Astrocyte (in vitro differentiated cells and primary cell): ENCODE measurements at regions not wholly inside any gene's neighbourhood (a gene's known extent, or its start where the extent isn't known, plus 50 kb on each side); places are given as distances from the start of the nearest gene placed in this dataset.

Experiments used
- DNase-seq: peaks from one replicate; pipeline ENCODE4 v3.0.0-alpha.2; 2010; ENCODE audit warnings: low read depth
- FAIRE-seq: peaks from 2 replicates; lab custom pipeline; 2011; peaks lifted over from hg19 to GRCh38; lab: Jason Lieb, UNC
- H2AFZ ChIP-seq: 2 replicates; pipeline ENCODE4 v1.6.0; 2012; ENCODE audit warnings: low read depth, low read length, inconsistent platforms
- H3K27ac ChIP-seq: 2 replicates; pipeline ENCODE4 v1.5.1; 2011; ENCODE audit warnings: low read depth, low read length, inconsistent platforms
- H3K27me3 ChIP-seq: 2 replicates; pipeline ENCODE4 v1.6.0; 2011; ENCODE audit warnings: low read length, inconsistent platforms; ENCODE audit not compliant: insufficient read depth
- H3K36me3 ChIP-seq: 2 replicates; pipeline ENCODE4 v1.5.1; 2011; ENCODE audit warnings: low read length, inconsistent platforms; ENCODE audit not compliant: insufficient read depth
- H3K4me1 ChIP-seq: 2 replicates; pipeline ENCODE4 v1.5.1; 2011; ENCODE audit warnings: low read length, inconsistent platforms; ENCODE audit not compliant: insufficient read depth
- H3K4me2 ChIP-seq: 2 replicates; pipeline ENCODE4 v1.6.0; 2012; ENCODE audit warnings: low read length, inconsistent platforms
- H3K4me3 ChIP-seq: 2 replicates; pipeline ENCODE4 v1.5.1; 2011; ENCODE audit warnings: low read depth, mild to moderate bottlenecking, low read length, inconsistent platforms; ENCODE audit not compliant: insufficient read depth
- H3K79me2 ChIP-seq: 2 replicates; pipeline ENCODE4 v1.6.0; 2012; ENCODE audit warnings: mild to moderate bottlenecking, low read length, inconsistent platforms; ENCODE audit not compliant: insufficient read depth
- H3K9ac ChIP-seq: 2 replicates; pipeline ENCODE4 v1.6.0; 2012; ENCODE audit warnings: mild to moderate bottlenecking, low read length, inconsistent platforms
- H3K9me3 ChIP-seq: 2 replicates; pipeline ENCODE4 v1.5.1; 2012; ENCODE audit warnings: low read depth, mild to moderate bottlenecking, low read length, inconsistent platforms; ENCODE audit not compliant: insufficient read depth
- H4K20me1 ChIP-seq: 2 replicates; pipeline ENCODE4 v1.6.0; 2012; ENCODE audit warnings: low read length, inconsistent platforms; ENCODE audit not compliant: insufficient read depth
- H3K27ac Mint-ChIP-seq: one replicate; pipeline ENCODE4 v1.8.0; 2021; ENCODE audit warnings: mild to moderate bottlenecking, mixed read lengths; ENCODE audit not compliant: unreplicated experiment
- H3K27me3 Mint-ChIP-seq: one replicate; pipeline ENCODE4 v1.8.0; 2021; ENCODE audit warnings: low read depth, mixed read lengths; ENCODE audit not compliant: unreplicated experiment
- H3K36me3 Mint-ChIP-seq: one replicate; pipeline ENCODE4 v1.8.0; 2021; ENCODE audit warnings: low read depth, mixed read lengths; ENCODE audit not compliant: unreplicated experiment
- H3K4me1 Mint-ChIP-seq: one replicate; pipeline ENCODE4 v1.8.0; 2021; ENCODE audit warnings: low read depth, mixed read lengths; ENCODE audit not compliant: unreplicated experiment
- H3K4me3 Mint-ChIP-seq: one replicate; pipeline ENCODE4 v1.8.0; 2021; ENCODE audit warnings: mild to moderate bottlenecking, moderate library complexity, mixed read lengths; ENCODE audit not compliant: unreplicated experiment
- H3K9me3 Mint-ChIP-seq: one replicate; pipeline ENCODE4 v1.8.0; 2021; ENCODE audit warnings: mild to moderate bottlenecking, mixed read lengths; ENCODE audit not compliant: unreplicated experiment
- EZH2 ChIP-seq: IDR thresholded peaks from 2 replicates; pipeline ENCODE4 v1.6.1; 2012; ENCODE audit warnings: mild to moderate bottlenecking, low read length, inconsistent platforms; ENCODE audit not compliant: insufficient read depth
- TF ChIP-seq, protein P1 (sequence below): IDR thresholded peaks from 2 replicates; pipeline ENCODE4 v1.5.1; 2011; ENCODE audit warnings: low read depth, mild to moderate bottlenecking, inconsistent platforms, low read length, moderate library complexity; ENCODE audit not compliant: insufficient read depth

DNA sequence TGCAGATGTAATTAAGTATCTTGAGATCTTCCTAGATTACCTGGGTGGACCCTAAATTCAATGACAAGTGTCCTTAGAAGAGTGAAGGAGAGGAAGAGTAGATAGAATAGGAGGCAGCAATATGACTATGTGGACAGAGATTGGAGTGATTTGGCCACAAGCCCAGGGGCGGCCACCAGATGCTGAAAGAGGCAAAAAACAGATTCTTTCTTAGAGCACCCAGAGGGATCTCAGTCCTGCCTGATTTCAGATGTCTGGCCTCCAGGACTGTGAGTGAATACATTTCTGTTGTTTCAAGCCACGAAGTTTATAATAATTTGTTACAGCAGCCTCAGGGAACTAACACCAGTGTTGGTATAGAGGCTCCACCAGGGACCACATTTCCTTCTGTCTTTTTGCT, 67.3 kb downstream of the DACT1 start:
- no peak overlapping the region for H3K4me3 ChIP-seq
- Mint-ChIP-seq H3K4me1 (peaks cover 6% of the 10 kb centered on the region), H3K4me3 (no peak overlapping the region), H3K9me3 (no peaks in the 10 kb centered on the region), H3K27ac (no peak overlapping the region), H3K36me3 (no peaks in the 10 kb centered on the region), H3K27me3 (no peaks in the 10 kb centered on the region)
- H3K27ac ChIP-seq = no peak overlapping the region
- H3K9ac ChIP-seq = no peak overlapping the region
- TF ChIP-seq, protein P1, sequence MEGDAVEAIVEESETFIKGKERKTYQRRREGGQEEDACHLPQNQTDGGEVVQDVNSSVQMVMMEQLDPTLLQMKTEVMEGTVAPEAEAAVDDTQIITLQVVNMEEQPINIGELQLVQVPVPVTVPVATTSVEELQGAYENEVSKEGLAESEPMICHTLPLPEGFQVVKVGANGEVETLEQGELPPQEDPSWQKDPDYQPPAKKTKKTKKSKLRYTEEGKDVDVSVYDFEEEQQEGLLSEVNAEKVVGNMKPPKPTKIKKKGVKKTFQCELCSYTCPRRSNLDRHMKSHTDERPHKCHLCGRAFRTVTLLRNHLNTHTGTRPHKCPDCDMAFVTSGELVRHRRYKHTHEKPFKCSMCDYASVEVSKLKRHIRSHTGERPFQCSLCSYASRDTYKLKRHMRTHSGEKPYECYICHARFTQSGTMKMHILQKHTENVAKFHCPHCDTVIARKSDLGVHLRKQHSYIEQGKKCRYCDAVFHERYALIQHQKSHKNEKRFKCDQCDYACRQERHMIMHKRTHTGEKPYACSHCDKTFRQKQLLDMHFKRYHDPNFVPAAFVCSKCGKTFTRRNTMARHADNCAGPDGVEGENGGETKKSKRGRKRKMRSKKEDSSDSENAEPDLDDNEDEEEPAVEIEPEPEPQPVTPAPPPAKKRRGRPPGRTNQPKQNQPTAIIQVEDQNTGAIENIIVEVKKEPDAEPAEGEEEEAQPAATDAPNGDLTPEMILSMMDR = no peak
- TF ChIP-seq EZH2 = no peak
- no peaks in the 10 kb centered on the region for H3K4me1 ChIP-seq
- FAIRE-seq (no peak), DNase-seq (no peak)
- H3K79me2 ChIP-seq = no peaks in the 10 kb centered on the region
- H2AFZ ChIP-seq = no peak overlapping the region
- H3K36me3 ChIP-seq = no peaks in the 10 kb centered on the region
- no peaks in the 10 kb centered on the region for H4K20me1 ChIP-seq
- H3K27me3 ChIP-seq = no peaks in the 10 kb centered on the region
- H3K9me3 ChIP-seq = no peaks in the 10 kb centered on the region
- H3K4me2 ChIP-seq = no peak overlapping the region

DNA sequence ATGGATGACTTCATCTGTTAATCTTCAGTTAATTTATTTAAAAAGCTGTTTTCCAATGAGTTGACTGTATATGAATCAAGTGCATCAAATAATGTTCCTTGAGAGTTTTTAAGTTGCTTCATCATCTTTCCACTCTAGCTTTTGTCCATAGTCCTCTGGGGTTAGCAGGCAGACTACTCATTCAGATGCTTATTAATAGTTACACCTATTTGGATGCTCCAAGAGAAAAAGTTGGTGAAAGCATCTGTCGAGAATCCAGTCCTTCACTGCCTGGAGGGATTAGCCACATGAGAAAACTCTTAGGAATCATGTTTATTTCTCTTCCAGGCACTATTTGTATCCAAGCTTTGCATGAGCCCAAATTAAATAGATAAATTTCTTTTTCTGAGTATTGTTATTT, 70.2 kb downstream of the DACT1 start:
- FAIRE-seq = no peak
- TF ChIP-seq EZH2 = no peak
- TF ChIP-seq, protein P1 = no peak
- Histone ChIP-seq H3K4me3 (no peak overlapping the region), H3K4me1 (no peaks in the 10 kb centered on the region), H3K27me3 (no peaks in the 10 kb centered on the region), H3K4me2 (no peak overlapping the region), H3K79me2 (no peaks in the 10 kb centered on the region), H2AFZ (no peak overlapping the region), H3K9me3 (no peaks in the 10 kb centered on the region), H3K36me3 (no peaks in the 10 kb centered on the region), H3K27ac (no peak overlapping the region), H4K20me1 (no peaks in the 10 kb centered on the region), H3K9ac (no peak overlapping the region)
- no peaks in the 10 kb centered on the region for H3K27me3 Mint-ChIP-seq
- no peak overlapping the region for H3K27ac Mint-ChIP-seq
- H3K36me3 Mint-ChIP-seq = no peaks in the 10 kb centered on the region
- H3K4me1 Mint-ChIP-seq = peaks cover 10% of the 10 kb centered on the region
- no peak overlapping the region for H3K4me3 Mint-ChIP-seq
- H3K9me3 Mint-ChIP-seq = no peaks in the 10 kb centered on the region
- DNase-seq = no peak

DNA sequence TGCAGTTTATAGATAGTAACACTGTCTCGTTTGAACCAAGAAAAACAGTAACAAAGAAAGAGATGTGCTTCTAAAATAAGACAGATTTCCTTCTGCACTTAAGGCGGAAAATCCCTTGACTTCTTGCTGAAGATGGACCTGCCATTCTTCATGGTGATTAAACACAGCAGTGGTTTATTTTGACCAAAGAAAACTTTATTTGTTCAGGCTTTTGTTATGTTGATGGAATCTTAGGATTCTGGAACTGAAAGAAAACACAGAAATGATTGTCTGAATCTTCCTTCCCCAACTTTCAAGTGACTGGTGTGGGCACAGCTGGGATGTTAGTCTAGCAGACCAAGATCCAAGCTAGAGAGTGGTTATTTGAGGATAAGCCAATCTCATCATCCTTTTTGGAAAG, 72.2 kb downstream of the DACT1 start:
- no peaks in the 10 kb centered on the region for H3K36me3 Mint-ChIP-seq
- no peak overlapping the region for H3K27ac ChIP-seq
- no peak overlapping the region for H3K27ac Mint-ChIP-seq
- H3K4me1 Mint-ChIP-seq = peaks cover 12% of the 10 kb centered on the region
- no peaks in the 10 kb centered on the region for H3K27me3 ChIP-seq
- no peak overlapping the region for H2AFZ ChIP-seq
- H3K9ac ChIP-seq = no peak overlapping the region
- H4K20me1 ChIP-seq = no peaks in the 10 kb centered on the region
- H3K79me2 ChIP-seq = no peaks in the 10 kb centered on the region
- H3K4me3 Mint-ChIP-seq = no peak overlapping the region
- TF ChIP-seq, protein P1 = no peak
- no peak for TF ChIP-seq EZH2
- H3K27me3 Mint-ChIP-seq = no peaks in the 10 kb centered on the region
- H3K4me1 ChIP-seq = no peaks in the 10 kb centered on the region
- DNase-seq (no peak), FAIRE-seq (peak; percentile 50)
- H3K9me3 ChIP-seq = no peaks in the 10 kb centered on the region
- H3K4me3 ChIP-seq = no peak overlapping the region
- H3K9me3 Mint-ChIP-seq = no peaks in the 10 kb centered on the region
- H3K36me3 ChIP-seq = no peaks in the 10 kb centered on the region
- no peak overlapping the region for H3K4me2 ChIP-seq
